Pancreas (tissue), 10 donors: ENCODE measurements at regions not wholly inside any gene's neighbourhood (a gene's known extent, or its start where the extent isn't known, plus 50 kb on each side); places are given as distances from the start of the nearest gene placed in this dataset.

Experiments
- ATAC-seq, 4 donors: fragments of 200-7000 bp; cut with Tn5 transposase; one replicate each; pipeline versions ENCODE4 v1.8.0 to v1.9.1; 2020; ENCODE audit warnings: mild to moderate bottlenecking in 4 of 4, moderate library complexity in 4 of 4
- DNase-seq, 6 donors: peaks; one replicate each; pipeline ENCODE4 v3.0.0-alpha.2; 2020
- FAIRE-seq: peaks from 2 replicates; lab custom pipeline; 2012; peaks lifted over from hg19 to GRCh38; lab: Jason Lieb, UNC
- H3K27ac ChIP-seq, 4 donors: fragments of 200-600 bp; sonication (generic); 1 replicate in 3 of 4; 2 replicates in 1 of 4; pipeline versions ENCODE4 v1.5.0 to v1.8.0; 2020
- H3K27me3 ChIP-seq, 4 donors: fragments of 200-600 bp; one replicate each; pipeline ENCODE4 v1.8.0; 2021
- H3K36me3 ChIP-seq, 3 donors: fragments of 200-600 bp; sonication (generic) in 1 of 3; one replicate each; pipeline versions ENCODE4 v1.5.0 to v1.8.0; 2020 to 2021
- H3K4me1 ChIP-seq, 3 donors: fragments of 200-600 bp; one replicate each; pipeline ENCODE4 v1.8.0; 2021
- H3K4me3 ChIP-seq, 4 donors: fragments of 200-600 bp; sonication (generic) in 2 of 4; one replicate each; pipeline versions ENCODE4 v1.5.0 to v1.8.0; 2020 to 2021
- H3K9me3 ChIP-seq, 4 donors: fragments of 200-600 bp; one replicate each; pipeline ENCODE4 v1.8.0; 2021
- CTCF ChIP-seq, 4 donors: fragments of 200-600 bp; sonication (generic) in 3 of 4; IDR thresholded peaks; one replicate each; pipeline versions ENCODE4 v1.5.0 to v1.8.0; 2021; ENCODE audit warnings: antibody characterized with exemption in 4 of 4
- WGBS, 2 donors: extraction: QIAGEN DNeasy Blood & Tissue Kit; methylation state at CpG; one replicate each; pipeline ENCODE4 v1.1.7; 2013; 5-methylcytosine and 5-hydroxymethylcytosine counted together
- intact Hi-C, 3 donors: fragments of 100-400 bp; cut with DNase I; formaldehyde crosslinking; loops; one replicate each; pipeline versions ENCODE4 v1.11.1 to v1.14.2; 2022
- donor health status: healthy with polysubstance abuse.
- donor health status: DM: no; HTN: no; CAD: no; lungs with moderate emphysema.
- donor health status: DM: no; HTN: no; CAD: no.
- donor health status: control.
- donor health status: control.
- donor health status: Bipolar disorder and iron deficiency.
- donor health status: DM: yes; HTN: yes; CAD: no.
- donor health status: DM: no; HTN: no; CAD: no.
- donor health status: DM: no; HTN: no; CAD: no.
- donor health status: DM: yes; HTN: yes; CAD: no.

DNA sequence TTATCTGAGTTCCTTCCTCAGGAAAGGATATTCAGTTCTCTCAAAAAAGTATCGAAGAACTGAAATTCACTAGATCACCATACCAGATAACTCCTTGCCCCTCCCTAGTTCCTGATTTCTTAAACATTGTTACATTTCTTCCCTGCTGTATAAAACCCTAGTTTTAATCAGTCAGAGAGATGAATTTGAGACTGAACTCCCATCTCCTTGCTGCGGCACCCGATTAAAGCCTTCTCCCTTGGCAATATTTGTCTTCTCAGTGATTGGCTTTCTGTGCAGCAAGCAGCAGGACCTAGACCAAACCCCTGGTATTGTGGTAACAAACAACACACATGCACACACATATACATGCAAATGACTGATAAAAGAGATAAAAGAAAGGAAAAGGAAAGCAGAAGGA is 1364.6 kb upstream of the GJE1 start:
- H3K36me3 ChIP-seq: no peaks in the 10 kb centered on the region
- H3K27ac ChIP-seq: no peak overlapping the region
- no peaks in the 10 kb centered on the region for H3K4me1 ChIP-seq
- H3K9me3 ChIP-seq: no peaks in the 10 kb centered on the region
- no peak for DNase-seq
- no peak overlapping the region for H3K4me3 ChIP-seq
- intact Hi-C loops: no loop called here
- ATAC-seq: no peak
- TF ChIP-seq CTCF (IDR thresholded peaks at IDR 0.05): no peak
- no peak for FAIRE-seq
- no peaks in the 10 kb centered on the region for H3K27me3 ChIP-seq
- WGBS, 2 donors: 89 to 97% methylated on average over 3 of the region's 3 CpGs

DNA sequence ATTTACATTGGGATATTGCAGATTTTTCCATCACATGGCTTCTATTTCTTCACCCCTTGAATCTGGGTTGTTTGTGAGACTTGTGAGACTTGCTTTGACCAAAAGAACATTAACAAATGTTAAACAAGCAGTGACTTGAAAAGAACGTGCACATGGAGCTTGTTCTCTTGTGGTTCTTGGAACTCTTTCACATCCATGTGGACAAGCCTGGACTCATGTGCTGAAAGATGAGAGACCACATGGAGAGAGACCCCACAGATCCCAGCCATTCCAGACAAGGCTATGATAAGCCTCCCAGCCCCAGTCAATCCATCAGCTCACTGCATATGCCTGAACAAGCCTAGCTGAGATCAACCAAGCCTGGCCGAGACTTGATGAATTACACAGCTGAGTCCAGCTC is 1365.7 kb upstream of the GJE1 start:
- Histone ChIP-seq H3K36me3 (no peaks in the 10 kb centered on the region), H3K27ac (no peak overlapping the region), H3K4me1 (no peaks in the 10 kb centered on the region), H3K4me3 (no peak overlapping the region), H3K9me3 (no peaks in the 10 kb centered on the region), H3K27me3 (no peaks in the 10 kb centered on the region)
- no peak for DNase-seq
- WGBS, 2 donors: 46 to 74% methylated on average over 2 of the region's 2 CpGs
- no peak for TF ChIP-seq CTCF (IDR thresholded peaks at IDR 0.05)
- ATAC-seq: no peak
- intact Hi-C loops: no loop called here
- FAIRE-seq: no peak

GRCh38 chr6:140758169-140758877 is 1374.4 kb upstream of the GJE1 start:
- intact Hi-C loops: no loop called here
- no peaks in the 10 kb centered on the region for H3K36me3 ChIP-seq
- no peaks in the 10 kb centered on the region for H3K27me3 ChIP-seq
- ATAC-seq: no peak
- no peak overlapping the region for H3K4me3 ChIP-seq
- FAIRE-seq: no peak
- H3K4me1 ChIP-seq: no peaks in the 10 kb centered on the region
- 38 to 46% methylated on average over 3 of the region's 3 CpGs for WGBS, 2 donors
- no peak overlapping the region for H3K27ac ChIP-seq
- DNase-seq: no peak
- no peak for TF ChIP-seq CTCF (IDR thresholded peaks at IDR 0.05)
- H3K9me3 ChIP-seq: no peaks in the 10 kb centered on the region

GRCh38 chr6:140752234-140752633 is 1377.8 kb upstream of the CITED2 start:
- H3K4me3 ChIP-seq: no peak overlapping the region
- ATAC-seq (no peak), DNase-seq (no peak), FAIRE-seq (no peak)
- intact Hi-C loops: no loop called here
- no peaks in the 10 kb centered on the region for H3K36me3 ChIP-seq
- H3K9me3 ChIP-seq: no peaks in the 10 kb centered on the region
- no peaks in the 10 kb centered on the region for H3K4me1 ChIP-seq
- TF ChIP-seq CTCF (IDR thresholded peaks at IDR 0.05): no peak
- 69 to 78% methylated on average over 1 of the region's 1 CpG for WGBS, 2 donors
- H3K27me3 ChIP-seq: no peaks in the 10 kb centered on the region
- no peak overlapping the region for H3K27ac ChIP-seq

GRCh38 chr6:140747114-140747513 is 1372.7 kb upstream of the CITED2 start:
- WGBS, 2 donors: 68 to 80% methylated on average over 2 of the region's 2 CpGs
- FAIRE-seq (no peak), DNase-seq (no peak), ATAC-seq (no peak)
- no peak for TF ChIP-seq CTCF (IDR thresholded peaks at IDR 0.05)
- Histone ChIP-seq H3K4me1 (no peaks in the 10 kb centered on the region), H3K27me3 (no peaks in the 10 kb centered on the region), H3K36me3 (no peaks in the 10 kb centered on the region), H3K4me3 (no peak overlapping the region), H3K9me3 (no peaks in the 10 kb centered on the region), H3K27ac (no peak overlapping the region)
- intact Hi-C loops: no loop called here
